ENCODE measurements at regions not wholly inside any gene's neighbourhood (a gene's known extent, or its start where the extent isn't known, plus 50 kb on each side); places are given as distances from the start of the nearest gene placed in this dataset.

DNA sequence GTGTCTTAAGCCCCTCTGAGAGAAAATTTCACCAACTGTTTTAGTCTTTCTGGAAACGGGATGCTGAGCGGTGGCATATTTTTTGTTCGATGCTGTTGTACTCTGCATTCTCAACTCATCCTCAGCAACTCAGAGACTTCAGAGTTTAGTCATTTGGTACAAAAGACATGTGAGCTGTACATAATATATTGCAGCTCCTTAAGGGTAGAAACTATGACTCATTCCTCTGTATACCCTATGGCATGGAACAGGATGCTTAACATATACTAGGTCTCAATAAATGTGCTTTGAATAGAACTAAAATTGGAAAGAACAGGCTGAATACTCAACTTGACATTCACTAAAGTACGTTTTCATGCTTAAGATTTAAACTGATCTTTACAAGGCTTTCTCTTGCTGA, 130.5 kb upstream of the SLITRK2 start:
- TF ChIP-seq, protein P1, sequence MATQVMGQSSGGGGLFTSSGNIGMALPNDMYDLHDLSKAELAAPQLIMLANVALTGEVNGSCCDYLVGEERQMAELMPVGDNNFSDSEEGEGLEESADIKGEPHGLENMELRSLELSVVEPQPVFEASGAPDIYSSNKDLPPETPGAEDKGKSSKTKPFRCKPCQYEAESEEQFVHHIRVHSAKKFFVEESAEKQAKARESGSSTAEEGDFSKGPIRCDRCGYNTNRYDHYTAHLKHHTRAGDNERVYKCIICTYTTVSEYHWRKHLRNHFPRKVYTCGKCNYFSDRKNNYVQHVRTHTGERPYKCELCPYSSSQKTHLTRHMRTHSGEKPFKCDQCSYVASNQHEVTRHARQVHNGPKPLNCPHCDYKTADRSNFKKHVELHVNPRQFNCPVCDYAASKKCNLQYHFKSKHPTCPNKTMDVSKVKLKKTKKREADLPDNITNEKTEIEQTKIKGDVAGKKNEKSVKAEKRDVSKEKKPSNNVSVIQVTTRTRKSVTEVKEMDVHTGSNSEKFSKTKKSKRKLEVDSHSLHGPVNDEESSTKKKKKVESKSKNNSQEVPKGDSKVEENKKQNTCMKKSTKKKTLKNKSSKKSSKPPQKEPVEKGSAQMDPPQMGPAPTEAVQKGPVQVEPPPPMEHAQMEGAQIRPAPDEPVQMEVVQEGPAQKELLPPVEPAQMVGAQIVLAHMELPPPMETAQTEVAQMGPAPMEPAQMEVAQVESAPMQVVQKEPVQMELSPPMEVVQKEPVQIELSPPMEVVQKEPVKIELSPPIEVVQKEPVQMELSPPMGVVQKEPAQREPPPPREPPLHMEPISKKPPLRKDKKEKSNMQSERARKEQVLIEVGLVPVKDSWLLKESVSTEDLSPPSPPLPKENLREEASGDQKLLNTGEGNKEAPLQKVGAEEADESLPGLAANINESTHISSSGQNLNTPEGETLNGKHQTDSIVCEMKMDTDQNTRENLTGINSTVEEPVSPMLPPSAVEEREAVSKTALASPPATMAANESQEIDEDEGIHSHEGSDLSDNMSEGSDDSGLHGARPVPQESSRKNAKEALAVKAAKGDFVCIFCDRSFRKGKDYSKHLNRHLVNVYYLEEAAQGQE (IDR thresholded peaks at IDR 0.05), result no peak
- TF ChIP-seq, protein P2, sequence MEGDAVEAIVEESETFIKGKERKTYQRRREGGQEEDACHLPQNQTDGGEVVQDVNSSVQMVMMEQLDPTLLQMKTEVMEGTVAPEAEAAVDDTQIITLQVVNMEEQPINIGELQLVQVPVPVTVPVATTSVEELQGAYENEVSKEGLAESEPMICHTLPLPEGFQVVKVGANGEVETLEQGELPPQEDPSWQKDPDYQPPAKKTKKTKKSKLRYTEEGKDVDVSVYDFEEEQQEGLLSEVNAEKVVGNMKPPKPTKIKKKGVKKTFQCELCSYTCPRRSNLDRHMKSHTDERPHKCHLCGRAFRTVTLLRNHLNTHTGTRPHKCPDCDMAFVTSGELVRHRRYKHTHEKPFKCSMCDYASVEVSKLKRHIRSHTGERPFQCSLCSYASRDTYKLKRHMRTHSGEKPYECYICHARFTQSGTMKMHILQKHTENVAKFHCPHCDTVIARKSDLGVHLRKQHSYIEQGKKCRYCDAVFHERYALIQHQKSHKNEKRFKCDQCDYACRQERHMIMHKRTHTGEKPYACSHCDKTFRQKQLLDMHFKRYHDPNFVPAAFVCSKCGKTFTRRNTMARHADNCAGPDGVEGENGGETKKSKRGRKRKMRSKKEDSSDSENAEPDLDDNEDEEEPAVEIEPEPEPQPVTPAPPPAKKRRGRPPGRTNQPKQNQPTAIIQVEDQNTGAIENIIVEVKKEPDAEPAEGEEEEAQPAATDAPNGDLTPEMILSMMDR (IDR thresholded peaks at IDR 0.05; ENCODE audit: low read depth, low read length, missing input control), result no peak
- TF ChIP-seq RAD21 (IDR thresholded peaks at IDR 0.05) (no peak), JUND (IDR thresholded peaks at IDR 0.05) (no peak), SP1 (IDR thresholded peaks at IDR 0.05) (no peak), FOXA1 (IDR thresholded peaks at IDR 0.05) (no peak), TAF1 (conservative IDR thresholded peaks at IDR 0.05) (no peak), GABPA (IDR thresholded peaks at IDR 0.05 in 1 of 2, conservative IDR thresholded peaks at IDR 0.05 in 1 of 2) (no peak), YY1 (IDR thresholded peaks at IDR 0.05) (no peak), EGR1 (IDR thresholded peaks at IDR 0.05; ENCODE audit: low read depth in 2 of 2) (no peak), HNF4G (IDR thresholded peaks at IDR 0.05) (no peak)
- TF ChIP-seq, protein P3, sequence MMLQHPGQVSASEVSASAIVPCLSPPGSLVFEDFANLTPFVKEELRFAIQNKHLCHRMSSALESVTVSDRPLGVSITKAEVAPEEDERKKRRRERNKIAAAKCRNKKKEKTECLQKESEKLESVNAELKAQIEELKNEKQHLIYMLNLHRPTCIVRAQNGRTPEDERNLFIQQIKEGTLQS (IDR thresholded peaks at IDR 0.05), result no peak
- TF ChIP-seq, protein P4, sequence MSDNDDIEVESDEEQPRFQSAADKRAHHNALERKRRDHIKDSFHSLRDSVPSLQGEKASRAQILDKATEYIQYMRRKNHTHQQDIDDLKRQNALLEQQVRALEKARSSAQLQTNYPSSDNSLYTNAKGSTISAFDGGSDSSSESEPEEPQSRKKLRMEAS (IDR thresholded peaks at IDR 0.05), result no peak
- TF ChIP-seq, protein P5, sequence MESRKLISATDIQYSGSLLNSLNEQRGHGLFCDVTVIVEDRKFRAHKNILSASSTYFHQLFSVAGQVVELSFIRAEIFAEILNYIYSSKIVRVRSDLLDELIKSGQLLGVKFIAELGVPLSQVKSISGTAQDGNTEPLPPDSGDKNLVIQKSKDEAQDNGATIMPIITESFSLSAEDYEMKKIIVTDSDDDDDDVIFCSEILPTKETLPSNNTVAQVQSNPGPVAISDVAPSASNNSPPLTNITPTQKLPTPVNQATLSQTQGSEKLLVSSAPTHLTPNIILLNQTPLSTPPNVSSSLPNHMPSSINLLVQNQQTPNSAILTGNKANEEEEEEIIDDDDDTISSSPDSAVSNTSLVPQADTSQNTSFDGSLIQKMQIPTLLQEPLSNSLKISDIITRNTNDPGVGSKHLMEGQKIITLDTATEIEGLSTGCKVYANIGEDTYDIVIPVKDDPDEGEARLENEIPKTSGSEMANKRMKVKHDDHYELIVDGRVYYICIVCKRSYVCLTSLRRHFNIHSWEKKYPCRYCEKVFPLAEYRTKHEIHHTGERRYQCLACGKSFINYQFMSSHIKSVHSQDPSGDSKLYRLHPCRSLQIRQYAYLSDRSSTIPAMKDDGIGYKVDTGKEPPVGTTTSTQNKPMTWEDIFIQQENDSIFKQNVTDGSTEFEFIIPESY (IDR thresholded peaks at IDR 0.05), result no peak
